ENCODE measurements at regions not wholly inside any gene's neighbourhood (a gene's known extent, or its start where the extent isn't known, plus 50 kb on each side); places are given as distances from the start of the nearest gene placed in this dataset.

DNA sequence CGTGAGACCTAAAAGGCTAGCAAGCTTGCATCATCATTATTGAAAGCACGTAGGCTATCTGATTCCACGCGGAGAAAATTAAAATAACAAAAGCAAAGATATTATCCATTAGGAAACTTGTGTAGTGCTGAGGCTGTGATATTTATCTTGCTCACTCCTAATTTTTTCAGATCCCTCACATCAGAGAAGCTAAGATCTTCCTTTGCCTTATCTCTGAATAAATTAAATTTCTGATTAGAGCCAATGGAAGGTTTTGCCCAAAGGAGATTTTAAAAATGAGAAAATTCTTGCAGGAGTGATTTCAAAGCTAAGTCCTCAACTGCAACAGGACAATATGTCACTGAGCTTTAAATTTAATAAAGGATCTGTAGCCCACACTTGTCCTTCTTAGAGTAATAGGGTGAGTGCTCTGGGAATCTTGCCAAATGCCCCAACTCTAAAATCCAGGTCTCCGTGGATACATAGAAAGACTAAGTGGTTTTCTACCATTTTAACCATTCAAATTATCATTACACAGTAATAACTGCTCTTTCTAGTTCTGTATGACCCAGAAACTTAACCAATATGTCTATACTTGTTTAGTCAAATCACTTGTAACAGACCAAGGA lies 295.0 kb downstream of the CAAP1 start:
- H3K4me2 ChIP-seq (ENCODE audit: low read length): no peak overlapping the region
- ChIA-PET POLR2A (no interaction called here), CTCF (ENCODE audit: unreplicated experiment) (no interaction called here)
- H4K20me1 ChIP-seq (ENCODE audit: insufficient read depth, low read length): no peaks in the 10 kb centered on the region
- TF ChIP-seq, protein P1, sequence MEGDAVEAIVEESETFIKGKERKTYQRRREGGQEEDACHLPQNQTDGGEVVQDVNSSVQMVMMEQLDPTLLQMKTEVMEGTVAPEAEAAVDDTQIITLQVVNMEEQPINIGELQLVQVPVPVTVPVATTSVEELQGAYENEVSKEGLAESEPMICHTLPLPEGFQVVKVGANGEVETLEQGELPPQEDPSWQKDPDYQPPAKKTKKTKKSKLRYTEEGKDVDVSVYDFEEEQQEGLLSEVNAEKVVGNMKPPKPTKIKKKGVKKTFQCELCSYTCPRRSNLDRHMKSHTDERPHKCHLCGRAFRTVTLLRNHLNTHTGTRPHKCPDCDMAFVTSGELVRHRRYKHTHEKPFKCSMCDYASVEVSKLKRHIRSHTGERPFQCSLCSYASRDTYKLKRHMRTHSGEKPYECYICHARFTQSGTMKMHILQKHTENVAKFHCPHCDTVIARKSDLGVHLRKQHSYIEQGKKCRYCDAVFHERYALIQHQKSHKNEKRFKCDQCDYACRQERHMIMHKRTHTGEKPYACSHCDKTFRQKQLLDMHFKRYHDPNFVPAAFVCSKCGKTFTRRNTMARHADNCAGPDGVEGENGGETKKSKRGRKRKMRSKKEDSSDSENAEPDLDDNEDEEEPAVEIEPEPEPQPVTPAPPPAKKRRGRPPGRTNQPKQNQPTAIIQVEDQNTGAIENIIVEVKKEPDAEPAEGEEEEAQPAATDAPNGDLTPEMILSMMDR (conservative IDR thresholded peaks at IDR 0.05; ENCODE audit: low read length): no peak
- TF ChIP-seq EZH2phosphoT487 (IDR thresholded peaks at IDR 0.05; ENCODE audit: borderline replicate concordance, low read depth, low read length): no peak
- no peaks in the 10 kb centered on the region for H3K9me2 ChIP-seq (ENCODE audit: insufficient read depth, low read length)
- H3K4me3 ChIP-seq (ENCODE audit: low read depth, low read length, poor library complexity, severe bottlenecking): no peak overlapping the region
- no peaks in the 10 kb centered on the region for H3K9me3 ChIP-seq (ENCODE audit: low read length)
- intact Hi-C loops (cut with micrococcal nuclease; ENCODE audit: unreplicated experiment): no loop called here
- H3K36me3 ChIP-seq (ENCODE audit: insufficient read depth, low read length): no peaks in the 10 kb centered on the region
- no peak overlapping the region for H2AFZ ChIP-seq (ENCODE audit: low read length)
- DNase-seq (ENCODE audit: low spot score): no peak
- no peaks in the 10 kb centered on the region for H3K4me1 ChIP-seq (ENCODE audit: insufficient read depth, low read length, poor library complexity, severe bottlenecking)
- no peak overlapping the region for H3K27ac ChIP-seq (ENCODE audit: low read depth, low read length, poor library complexity, severe bottlenecking)
- no TSS peak for BruUV-seq (replicated peaks)
- no peaks in the 10 kb centered on the region for H3K79me2 ChIP-seq (ENCODE audit: insufficient read depth, low read depth, low read length)

DNA sequence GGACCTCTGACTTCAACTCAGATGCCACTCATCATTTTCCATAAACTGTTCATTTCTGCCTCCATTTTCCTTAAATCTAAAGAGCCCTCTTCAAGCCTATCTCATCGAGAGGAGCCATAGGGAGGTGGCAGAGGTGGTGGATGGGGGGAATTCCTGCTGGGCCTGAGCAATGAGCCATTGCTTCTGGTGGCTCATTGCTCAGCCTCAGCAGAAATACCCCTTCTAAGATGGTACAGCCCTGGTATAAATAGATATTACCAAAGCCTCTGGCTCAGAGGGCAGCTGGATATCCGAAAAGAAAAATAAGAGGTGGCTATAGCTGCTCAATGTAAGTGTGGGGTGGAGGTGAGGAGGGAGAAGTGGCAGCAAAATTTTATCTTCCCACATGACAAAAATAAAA lies 313.5 kb downstream of the CAAP1 start:
- CTCF ChIA-PET (ENCODE audit: unreplicated experiment): no interaction called here
- no TSS peak for BruUV-seq (replicated peaks)
- H3K4me3 ChIP-seq (ENCODE audit: low read depth, low read length, poor library complexity, severe bottlenecking): no peak overlapping the region

DNA sequence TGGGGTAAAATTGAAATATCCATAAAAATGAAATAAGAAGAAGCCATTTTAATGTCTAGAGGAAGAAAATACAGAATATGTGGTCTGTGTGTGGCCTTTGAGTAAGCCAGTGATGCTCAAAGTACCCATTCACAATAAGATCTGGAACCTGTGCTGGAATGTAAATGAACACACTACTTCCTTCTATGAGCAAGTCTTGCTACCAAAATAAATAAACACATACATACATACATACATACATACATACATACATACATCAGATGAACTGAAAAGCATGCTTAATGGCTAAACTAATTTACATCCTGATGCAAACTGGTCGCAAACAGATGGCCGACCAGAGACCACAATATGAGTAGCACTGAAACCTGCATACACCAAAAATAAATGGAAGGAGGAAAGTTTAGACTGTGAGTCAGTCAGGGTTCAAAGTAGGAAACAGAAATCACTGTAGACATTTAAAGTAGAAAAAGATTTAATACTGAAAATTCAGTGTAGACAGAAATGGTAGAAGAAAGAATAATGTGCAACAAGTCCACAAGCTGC lies 317.6 kb downstream of the CAAP1 start:
- no peaks in the 10 kb centered on the region for H3K9me3 ChIP-seq (ENCODE audit: low read length)
- H3K79me2 ChIP-seq (ENCODE audit: insufficient read depth, low read depth, low read length): no peaks in the 10 kb centered on the region
- ChIA-PET CTCF (ENCODE audit: unreplicated experiment) (no interaction called here), POLR2A (no interaction called here)
- no peaks in the 10 kb centered on the region for H3K9me2 ChIP-seq (ENCODE audit: insufficient read depth, low read length)
- TF ChIP-seq, protein P1 (conservative IDR thresholded peaks at IDR 0.05; ENCODE audit: low read length): no peak
- TF ChIP-seq EZH2phosphoT487 (IDR thresholded peaks at IDR 0.05; ENCODE audit: borderline replicate concordance, low read depth, low read length): no peak
- no peak overlapping the region for H3K27ac ChIP-seq (ENCODE audit: low read depth, low read length, poor library complexity, severe bottlenecking)
- H3K4me2 ChIP-seq (ENCODE audit: low read length): no peak overlapping the region
- DNase-seq (ENCODE audit: low spot score): no peak
- no TSS peak for BruUV-seq (replicated peaks)
- H4K20me1 ChIP-seq (ENCODE audit: insufficient read depth, low read length): no peaks in the 10 kb centered on the region
- H3K4me3 ChIP-seq (ENCODE audit: low read depth, low read length, poor library complexity, severe bottlenecking): no peak overlapping the region
- H3K36me3 ChIP-seq (ENCODE audit: insufficient read depth, low read length): no peaks in the 10 kb centered on the region
- no peaks in the 10 kb centered on the region for H3K4me1 ChIP-seq (ENCODE audit: insufficient read depth, low read length, poor library complexity, severe bottlenecking)
- no peak overlapping the region for H2AFZ ChIP-seq (ENCODE audit: low read length)
- intact Hi-C loops (cut with micrococcal nuclease; ENCODE audit: unreplicated experiment): no loop called here

More for the DNA sequence above, 313.5 kb downstream of the CAAP1 start:
- Histone ChIP-seq H3K36me3 (ENCODE audit: insufficient read depth, low read length) (no peaks in the 10 kb centered on the region), H3K9me3 (ENCODE audit: low read length) (no peaks in the 10 kb centered on the region), H3K4me1 (ENCODE audit: insufficient read depth, low read length, poor library complexity, severe bottlenecking) (no peaks in the 10 kb centered on the region), H3K4me2 (ENCODE audit: low read length) (no peak overlapping the region), H4K20me1 (ENCODE audit: insufficient read depth, low read length) (no peaks in the 10 kb centered on the region), H3K27ac (ENCODE audit: low read depth, low read length, poor library complexity, severe bottlenecking) (no peak overlapping the region), H3K9me2 (ENCODE audit: insufficient read depth, low read length) (no peaks in the 10 kb centered on the region), H3K79me2 (ENCODE audit: insufficient read depth, low read depth, low read length) (no peaks in the 10 kb centered on the region), H2AFZ (ENCODE audit: low read length) (no peak overlapping the region)
- intact Hi-C loops (cut with micrococcal nuclease; ENCODE audit: unreplicated experiment): no loop called here
- POLR2A ChIA-PET: no interaction called here
- TF ChIP-seq, protein P1 (conservative IDR thresholded peaks at IDR 0.05; ENCODE audit: low read length): no peak
- no peak for TF ChIP-seq EZH2phosphoT487 (IDR thresholded peaks at IDR 0.05; ENCODE audit: borderline replicate concordance, low read depth, low read length)
- no peak for DNase-seq (ENCODE audit: low spot score)

Data from OCI-LY7 (cell line).